Colonic mucosa (tissue), 4 donors: ENCODE measurements at regions not wholly inside any gene's neighbourhood (a gene's known extent, or its start where the extent isn't known, plus 50 kb on each side); places are given as distances from the start of the nearest gene placed in this dataset.

ENCODE experiments used
- DNase-seq: peaks from one replicate; pipeline ENCODE4 v3.0.0-alpha.2; 2020
- H3K27ac ChIP-seq: fragments of 200-600 bp; one replicate; pipeline ENCODE4 v1.8.0; 2021
- H3K27me3 ChIP-seq: fragments of 200-600 bp; one replicate; pipeline ENCODE4 v1.8.0; 2021
- H3K36me3 ChIP-seq: fragments of 200-600 bp; one replicate; pipeline ENCODE4 v1.8.0; 2021
- H3K4me1 ChIP-seq: fragments of 200-600 bp; one replicate; pipeline ENCODE4 v1.8.0; 2021; ENCODE audit warnings: mild to moderate bottlenecking
- H3K4me3 ChIP-seq: fragments of 200-600 bp; one replicate; pipeline ENCODE4 v1.8.0; 2021
- H3K9ac ChIP-seq, 2 donors: one replicate each; pipeline ENCODE4 v1.7.0; 2013; ENCODE audit warnings: control low read depth in 2 of 2, low read depth in 2 of 2, low read length in 2 of 2
- H3K9me3 ChIP-seq: fragments of 200-600 bp; one replicate; pipeline ENCODE4 v1.8.0; 2021
- CTCF ChIP-seq: fragments of 200-600 bp; IDR thresholded peaks from one replicate; pipeline ENCODE4 v1.8.0; 2022; ENCODE audit warnings: antibody characterized with exemption, mild to moderate bottlenecking
- intact Hi-C: fragments of 100-400 bp; cut with DNase I; formaldehyde crosslinking; loops from one replicate; pipeline ENCODE4 v1.14.1; 2022
- donor health status: healthy.
- donor health status: DM: no; HTN: no; CAD: no.
- donor health status: DM: no; HTN: no; CAD: no.

GRCh38 chr10:29946614-29946952 lies 112.8 kb downstream of the JCAD start:
- no peaks in the 10 kb centered on the region for H3K9me3 ChIP-seq
- TF ChIP-seq CTCF = no peak
- no peak overlapping the region for H3K4me3 ChIP-seq
- DNase-seq = no peak
- H3K27me3 ChIP-seq = no peaks in the 10 kb centered on the region
- no peak overlapping the region for H3K27ac ChIP-seq
- no peaks in the 10 kb centered on the region for H3K4me1 ChIP-seq
- H3K36me3 ChIP-seq = no peaks in the 10 kb centered on the region
- intact Hi-C loops = no loop called here
- no peak overlapping the region for H3K9ac ChIP-seq

GRCh38 chr10:29941476-29941875 lies 117.9 kb downstream of the JCAD start:
- no peak overlapping the region for H3K4me3 ChIP-seq
- H3K9me3 ChIP-seq = no peaks in the 10 kb centered on the region
- H3K4me1 ChIP-seq = no peaks in the 10 kb centered on the region
- no peak for DNase-seq
- H3K27ac ChIP-seq = no peak overlapping the region
- no peak overlapping the region for H3K9ac ChIP-seq
- H3K27me3 ChIP-seq = no peaks in the 10 kb centered on the region
- no peaks in the 10 kb centered on the region for H3K36me3 ChIP-seq
- intact Hi-C loops = no loop called here
- no peak for TF ChIP-seq CTCF

GRCh38 chr10:29932991-29933390 lies 126.4 kb downstream of the JCAD start:
- Histone ChIP-seq H3K27me3 (no peaks in the 10 kb centered on the region), H3K27ac (no peak overlapping the region), H3K36me3 (no peaks in the 10 kb centered on the region), H3K4me1 (no peaks in the 10 kb centered on the region), H3K9ac (no peak overlapping the region), H3K9me3 (no peaks in the 10 kb centered on the region), H3K4me3 (no peak overlapping the region)
- DNase-seq = no peak
- TF ChIP-seq CTCF = no peak
- intact Hi-C loops = no loop called here

- Histone ChIP-seq H3K4me1 (no peaks in the 10 kb centered on the region), H3K27ac (no peak overlapping the region), H3K9me3 (no peaks in the 10 kb centered on the region), H3K4me3 (no peak overlapping the region), H3K36me3 (no peaks in the 10 kb centered on the region), H3K27me3 (no peaks in the 10 kb centered on the region), H3K9ac (no peak overlapping the region)
- TF ChIP-seq CTCF = no peak
- intact Hi-C loops = no loop called here
- no peak for DNase-seq
Measured at GRCh38 chr10:29931833-29932232, 127.6 kb downstream of the JCAD start.

GRCh38 chr10:29929006-29929405 lies 130.4 kb downstream of the JCAD start:
- Histone ChIP-seq H3K27ac (no peak overlapping the region), H3K27me3 (no peaks in the 10 kb centered on the region), H3K4me3 (no peak overlapping the region), H3K9me3 (no peaks in the 10 kb centered on the region), H3K36me3 (no peaks in the 10 kb centered on the region), H3K9ac (no peak overlapping the region), H3K4me1 (no peaks in the 10 kb centered on the region)
- intact Hi-C loops = no loop called here
- no peak for DNase-seq
- no peak for TF ChIP-seq CTCF

- no peaks in the 10 kb centered on the region for H3K36me3 ChIP-seq
- no peak overlapping the region for H3K9ac ChIP-seq
- no peaks in the 10 kb centered on the region for H3K27me3 ChIP-seq
- intact Hi-C loops = no loop called here
- no peak for DNase-seq
- no peak overlapping the region for H3K27ac ChIP-seq
- no peak overlapping the region for H3K4me3 ChIP-seq
- no peaks in the 10 kb centered on the region for H3K9me3 ChIP-seq
- H3K4me1 ChIP-seq = no peaks in the 10 kb centered on the region
- TF ChIP-seq CTCF = no peak
Measured at GRCh38 chr10:29926693-29927048, 132.7 kb downstream of the JCAD start.
